ENCODE measurements at regions not wholly inside any gene's neighbourhood (a gene's known extent, or its start where the extent isn't known, plus 50 kb on each side); places are given as distances from the start of the nearest gene placed in this dataset.
A peak's percentile ranks its signal among the peaks of the same experiment; 100 is the strongest.

GRCh38 chrX:45714866-45715265, 514.2 kb upstream of the DIPK2B start:
- H3K4me1 Mint-ChIP-seq (ENCODE audit: insufficient read depth, unreplicated experiment): peaks cover 18% of the 10 kb centered on the region
- H3K9me3 Mint-ChIP-seq (ENCODE audit: unreplicated experiment): no peaks in the 10 kb centered on the region
- H3K27ac Mint-ChIP-seq (ENCODE audit: low read depth, unreplicated experiment): peak overlapping the region; percentile 36
- H3K36me3 Mint-ChIP-seq (ENCODE audit: insufficient read depth, unreplicated experiment): no peaks in the 10 kb centered on the region
- peak; percentile 58 for DNase-seq (ENCODE audit: unreplicated experiment)
- POLR2A ChIA-PET: no interaction called here
- BruUV-seq (replicated peaks): no TSS peak
- TF ChIP-seq, protein P1, sequence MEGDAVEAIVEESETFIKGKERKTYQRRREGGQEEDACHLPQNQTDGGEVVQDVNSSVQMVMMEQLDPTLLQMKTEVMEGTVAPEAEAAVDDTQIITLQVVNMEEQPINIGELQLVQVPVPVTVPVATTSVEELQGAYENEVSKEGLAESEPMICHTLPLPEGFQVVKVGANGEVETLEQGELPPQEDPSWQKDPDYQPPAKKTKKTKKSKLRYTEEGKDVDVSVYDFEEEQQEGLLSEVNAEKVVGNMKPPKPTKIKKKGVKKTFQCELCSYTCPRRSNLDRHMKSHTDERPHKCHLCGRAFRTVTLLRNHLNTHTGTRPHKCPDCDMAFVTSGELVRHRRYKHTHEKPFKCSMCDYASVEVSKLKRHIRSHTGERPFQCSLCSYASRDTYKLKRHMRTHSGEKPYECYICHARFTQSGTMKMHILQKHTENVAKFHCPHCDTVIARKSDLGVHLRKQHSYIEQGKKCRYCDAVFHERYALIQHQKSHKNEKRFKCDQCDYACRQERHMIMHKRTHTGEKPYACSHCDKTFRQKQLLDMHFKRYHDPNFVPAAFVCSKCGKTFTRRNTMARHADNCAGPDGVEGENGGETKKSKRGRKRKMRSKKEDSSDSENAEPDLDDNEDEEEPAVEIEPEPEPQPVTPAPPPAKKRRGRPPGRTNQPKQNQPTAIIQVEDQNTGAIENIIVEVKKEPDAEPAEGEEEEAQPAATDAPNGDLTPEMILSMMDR (IDR thresholded peaks at IDR 0.05; ENCODE audit: unreplicated experiment): no peak
- intact Hi-C loops (cut with micrococcal nuclease): no loop called here
- H3K27me3 Mint-ChIP-seq (ENCODE audit: insufficient read depth, unreplicated experiment): peaks cover 44% of the 10 kb centered on the region
- no peak overlapping the region for H3K4me3 Mint-ChIP-seq (ENCODE audit: unreplicated experiment)
- CTCF ChIA-PET: interaction anchor here (0.6 kb wide), 2 partner anchors 32 to 672 kb away, joined by 3 read pairs; no protein-coding TSS in a partner anchor

- Mint-ChIP-seq H3K36me3 (ENCODE audit: insufficient read depth, unreplicated experiment) (no peaks in the 10 kb centered on the region), H3K4me1 (ENCODE audit: insufficient read depth, unreplicated experiment) (peaks cover 18% of the 10 kb centered on the region), H3K27me3 (ENCODE audit: insufficient read depth, unreplicated experiment) (peaks cover 33% of the 10 kb centered on the region), H3K9me3 (ENCODE audit: unreplicated experiment) (no peaks in the 10 kb centered on the region), H3K4me3 (ENCODE audit: unreplicated experiment) (no peak overlapping the region), H3K27ac (ENCODE audit: low read depth, unreplicated experiment) (no peak overlapping the region)
- CTCF ChIA-PET: interaction anchor here (0.6 kb wide), 1 partner anchor 12 kb away, joined by 4 read pairs; no protein-coding TSS in a partner anchor
- intact Hi-C loops (cut with micrococcal nuclease): no loop called here
- TF ChIP-seq, protein P1 (IDR thresholded peaks at IDR 0.05; ENCODE audit: unreplicated experiment): no peak
- POLR2A ChIA-PET: interaction anchor here (0.7 to 1.2 kb wide), 2 partner anchors 10 to 89 kb away, joined by 3 to 4 read pairs; no protein-coding TSS in a partner anchor
- peak; percentile 27 for DNase-seq (ENCODE audit: unreplicated experiment)
- BruUV-seq (replicated peaks): no TSS peak
These were observed 511.4 kb upstream of the DIPK2B start for GRCh38 chrX:45712067-45712466.

- ChIA-PET POLR2A (interaction anchor here (0.6 to 1.4 kb wide), 6 partner anchors 9 to 125 kb away, joined by 3 to 4 read pairs (median 3); no protein-coding TSS in a partner anchor), CTCF (interaction anchor here (0.6 kb wide), 1 partner anchor 609 kb away, joined by 3 read pairs; no protein-coding TSS in a partner anchor)
- Mint-ChIP-seq H3K36me3 (ENCODE audit: insufficient read depth, unreplicated experiment) (no peaks in the 10 kb centered on the region), H3K4me3 (ENCODE audit: unreplicated experiment) (no peak overlapping the region), H3K9me3 (ENCODE audit: unreplicated experiment) (no peaks in the 10 kb centered on the region), H3K4me1 (ENCODE audit: insufficient read depth, unreplicated experiment) (peaks cover 18% of the 10 kb centered on the region), H3K27ac (ENCODE audit: low read depth, unreplicated experiment) (peak overlapping the region; percentile 84), H3K27me3 (ENCODE audit: insufficient read depth, unreplicated experiment) (peaks cover 24% of the 10 kb centered on the region)
- intact Hi-C loops (cut with micrococcal nuclease): no loop called here
- TF ChIP-seq, protein P1 (IDR thresholded peaks at IDR 0.05; ENCODE audit: unreplicated experiment): no peak
- BruUV-seq (replicated peaks): TSS peak; percentile 74
- DNase-seq (ENCODE audit: unreplicated experiment): no peak
These were observed 510.6 kb upstream of the DIPK2B start for GRCh38 chrX:45711231-45711630.

- no TSS peak for BruUV-seq (replicated peaks)
- no peak overlapping the region for H3K4me3 Mint-ChIP-seq (ENCODE audit: unreplicated experiment)
- peaks cover 18% of the 10 kb centered on the region for H3K4me1 Mint-ChIP-seq (ENCODE audit: insufficient read depth, unreplicated experiment)
- peak overlapping the region; percentile 84 for H3K27ac Mint-ChIP-seq (ENCODE audit: low read depth, unreplicated experiment)
- peaks cover 17% of the 10 kb centered on the region for H3K27me3 Mint-ChIP-seq (ENCODE audit: insufficient read depth, unreplicated experiment)
- TF ChIP-seq, protein P1 (IDR thresholded peaks at IDR 0.05; ENCODE audit: unreplicated experiment): no peak
- CTCF ChIA-PET: no interaction called here
- no peaks in the 10 kb centered on the region for H3K36me3 Mint-ChIP-seq (ENCODE audit: insufficient read depth, unreplicated experiment)
- intact Hi-C loops (cut with micrococcal nuclease): loop anchor here (1.0 kb wide), 1 partner anchor 49 kb away; no protein-coding TSS in a partner anchor
- no peaks in the 10 kb centered on the region for H3K9me3 Mint-ChIP-seq (ENCODE audit: unreplicated experiment)
- POLR2A ChIA-PET: interaction anchor here (0.8 to 1.4 kb wide), 2 partner anchors 30 to 89 kb away, joined by 3 read pairs; no protein-coding TSS in a partner anchor
- DNase-seq (ENCODE audit: unreplicated experiment): peak; percentile 62
These were observed 509.6 kb upstream of the DIPK2B start for GRCh38 chrX:45710081-45710801.
